GM12864 (cell line): ENCODE measurements at regions not wholly inside any gene's neighbourhood (a gene's known extent, or its start where the extent isn't known, plus 50 kb on each side); places are given as distances from the start of the nearest gene placed in this dataset.
A peak's percentile ranks its signal among the peaks of the same experiment; 100 is the strongest.

Experiments used
- DNase-seq: peaks from one replicate; pipeline ENCODE4 v3.0.0-alpha.2; 2011; ENCODE audit warnings: low read depth
- H3K4me3 ChIP-seq: 2 replicates; pipeline ENCODE4 v1.5.1; 2011; ENCODE audit warnings: mild to moderate bottlenecking, low read depth, low read length, control low read depth
- CTCF ChIP-seq: IDR thresholded peaks from 2 replicates; pipeline ENCODE4 v1.5.1; 2011; ENCODE audit warnings: low read depth, mild to moderate bottlenecking, moderate library complexity, low read length, control low read depth, inconsistent platforms; ENCODE audit errors: missing control alignments

GRCh38 chr3:150309257-150309542 lies 98.9 kb upstream of the TSC22D2 start:
- no peak overlapping the region for H3K4me3 ChIP-seq
- no peak for DNase-seq
- no peak for TF ChIP-seq CTCF

GRCh38 chr3:150308481-150309256 lies 99.4 kb upstream of the TSC22D2 start:
- TF ChIP-seq CTCF = no peak
- no peak overlapping the region for H3K4me3 ChIP-seq
- no peak for DNase-seq

GRCh38 chr3:150308037-150308319 lies 100.1 kb upstream of the TSC22D2 start:
- no peak overlapping the region for H3K4me3 ChIP-seq
- no peak for DNase-seq
- TF ChIP-seq CTCF = no peak

- no peak overlapping the region for H3K4me3 ChIP-seq
- TF ChIP-seq CTCF = no peak
- DNase-seq = no peak
Observed at GRCh38 chr3:150307311-150308036, 100.6 kb upstream of the TSC22D2 start.

GRCh38 chr3:150306906-150307305 lies 101.2 kb upstream of the TSC22D2 start:
- TF ChIP-seq CTCF = no peak
- H3K4me3 ChIP-seq = no peak overlapping the region
- no peak for DNase-seq

GRCh38 chr3:150306083-150306482 lies 102.0 kb upstream of the TSC22D2 start:
- no peak overlapping the region for H3K4me3 ChIP-seq
- DNase-seq = no peak
- no peak for TF ChIP-seq CTCF

GRCh38 chr3:150303768-150304167 lies 104.3 kb upstream of the TSC22D2 start:
- peak; percentile 57 for TF ChIP-seq CTCF
- no peak overlapping the region for H3K4me3 ChIP-seq
- DNase-seq = no peak
